ENCODE measurements at regions not wholly inside any gene's neighbourhood (a gene's known extent, or its start where the extent isn't known, plus 50 kb on each side); places are given as distances from the start of the nearest gene placed in this dataset.

DNA sequence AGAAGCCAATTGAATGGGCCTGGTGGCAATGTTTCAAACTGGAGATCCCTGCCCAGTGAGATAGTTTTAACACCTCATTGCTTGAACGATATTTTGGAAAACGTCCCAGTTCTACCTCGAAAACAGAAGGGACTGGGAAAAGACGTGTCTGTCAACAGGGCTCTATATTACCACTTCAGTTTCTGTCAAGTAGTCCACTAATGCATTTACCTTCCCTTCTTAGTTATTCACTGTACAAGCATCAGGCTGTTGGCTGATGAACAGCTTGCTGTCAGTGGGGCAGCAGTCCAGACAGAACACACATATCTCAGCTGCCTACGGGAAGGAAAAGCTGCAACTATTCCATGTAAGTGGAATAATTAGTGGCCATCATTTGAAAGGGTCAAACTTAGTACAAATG is 794.7 kb upstream of the GBE1 start:
- TF ChIP-seq, protein P1, sequence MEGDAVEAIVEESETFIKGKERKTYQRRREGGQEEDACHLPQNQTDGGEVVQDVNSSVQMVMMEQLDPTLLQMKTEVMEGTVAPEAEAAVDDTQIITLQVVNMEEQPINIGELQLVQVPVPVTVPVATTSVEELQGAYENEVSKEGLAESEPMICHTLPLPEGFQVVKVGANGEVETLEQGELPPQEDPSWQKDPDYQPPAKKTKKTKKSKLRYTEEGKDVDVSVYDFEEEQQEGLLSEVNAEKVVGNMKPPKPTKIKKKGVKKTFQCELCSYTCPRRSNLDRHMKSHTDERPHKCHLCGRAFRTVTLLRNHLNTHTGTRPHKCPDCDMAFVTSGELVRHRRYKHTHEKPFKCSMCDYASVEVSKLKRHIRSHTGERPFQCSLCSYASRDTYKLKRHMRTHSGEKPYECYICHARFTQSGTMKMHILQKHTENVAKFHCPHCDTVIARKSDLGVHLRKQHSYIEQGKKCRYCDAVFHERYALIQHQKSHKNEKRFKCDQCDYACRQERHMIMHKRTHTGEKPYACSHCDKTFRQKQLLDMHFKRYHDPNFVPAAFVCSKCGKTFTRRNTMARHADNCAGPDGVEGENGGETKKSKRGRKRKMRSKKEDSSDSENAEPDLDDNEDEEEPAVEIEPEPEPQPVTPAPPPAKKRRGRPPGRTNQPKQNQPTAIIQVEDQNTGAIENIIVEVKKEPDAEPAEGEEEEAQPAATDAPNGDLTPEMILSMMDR (optimal IDR thresholded peaks at IDR 0.05 in 1 of 3, IDR thresholded peaks at IDR 0.05 in 1 of 3, conservative IDR thresholded peaks at IDR 0.05 in 1 of 3; ENCODE audit: extremely low read depth in 1 of 3, insufficient read depth in 2 of 3, low read length in 3 of 3), result no peak
- TF ChIP-seq EZH2 (IDR thresholded peaks at IDR 0.05; ENCODE audit: low read length), result no peak

Measured in keratinocyte (primary cell).